HG02588 (cell line): ENCODE measurements at regions not wholly inside any gene's neighbourhood (a gene's known extent, or its start where the extent isn't known, plus 50 kb on each side); places are given as distances from the start of the nearest gene placed in this dataset.

ENCODE experiments used
- ATAC-seq: cut with Tn5 transposase; IDR thresholded peaks from one replicate; pipeline ENCODE4 v1.9.1; 2021; ENCODE audit warnings: mild to moderate bottlenecking, moderate library complexity; ENCODE audit not compliant: unreplicated experiment

GRCh38 chr11:104609311-104610085 lies 288.8 kb downstream of the CASP12 start:
- peak; percentile 88 for ATAC-seq

GRCh38 chr11:104602643-104603042 lies 295.6 kb downstream of the CASP12 start:
- no peak for ATAC-seq

- no peak for ATAC-seq
Observed at GRCh38 chr11:104594228-104594958, 303.9 kb downstream of the CASP12 start.

- no peak for ATAC-seq
Observed at GRCh38 chr11:104588970-104589369, 309.3 kb downstream of the CASP12 start.

GRCh38 chr11:104588446-104588845 lies 309.8 kb downstream of the CASP12 start:
- ATAC-seq = no peak

GRCh38 chr11:104584823-104585222 lies 313.4 kb downstream of the CASP12 start:
- no peak for ATAC-seq

GRCh38 chr11:104583857-104584256 lies 314.4 kb downstream of the CASP12 start:
- no peak for ATAC-seq

- no peak for ATAC-seq
Observed at GRCh38 chr11:104582431-104582830, 315.8 kb downstream of the CASP12 start.

GRCh38 chr11:104581246-104581980 lies 316.8 kb downstream of the CASP12 start:
- no peak for ATAC-seq

- no peak for ATAC-seq
Observed at GRCh38 chr11:104573441-104573990, 324.7 kb downstream of the CASP12 start.

GRCh38 chr11:104572279-104572678 lies 326.0 kb downstream of the CASP12 start:
- no peak for ATAC-seq

GRCh38 chr11:104570078-104570701 lies 328.1 kb downstream of the CASP12 start:
- ATAC-seq = no peak

- ATAC-seq = no peak
Observed at GRCh38 chr11:104565583-104565961, 332.7 kb downstream of the CASP12 start.

- no peak for ATAC-seq
Observed at GRCh38 chr11:104564921-104565582, 333.2 kb downstream of the CASP12 start.

- no peak for ATAC-seq
Observed at GRCh38 chr11:104556606-104557301, 341.5 kb downstream of the CASP12 start.

GRCh38 chr11:104549019-104549418 lies 349.2 kb downstream of the CASP12 start:
- ATAC-seq = no peak

GRCh38 chr11:104547996-104548661 lies 350.1 kb downstream of the CASP12 start:
- ATAC-seq = no peak

- ATAC-seq = no peak
Observed at GRCh38 chr11:104546501-104546900, 351.8 kb downstream of the CASP12 start.

- ATAC-seq = no peak
Observed at GRCh38 chr11:104541701-104542100, 356.6 kb downstream of the CASP12 start.
